ENCODE measurements at regions not wholly inside any gene's neighbourhood (a gene's known extent, or its start where the extent isn't known, plus 50 kb on each side); places are given as distances from the start of the nearest gene placed in this dataset.

GRCh38 chr9:108702681-108703080 lies 153.1 kb downstream of the ACTL7B start:
- TF ChIP-seq ZNF48 (tag by site-specific recombination; IDR thresholded peaks at IDR 0.05) (no peak), ZFP41 (tag by site-specific recombination; IDR thresholded peaks at IDR 0.05; ENCODE audit: borderline replicate concordance) (no peak), ZNF24 (tag by site-specific recombination; IDR thresholded peaks at IDR 0.05) (no peak), ELK4 (IDR thresholded peaks at IDR 0.05; ENCODE audit: borderline replicate concordance, low read depth, low read length) (no peak), ZNF670 (tag by site-specific recombination; IDR thresholded peaks at IDR 0.05; ENCODE audit: low read depth) (no peak), SCRT1 (tag by site-specific recombination; IDR thresholded peaks at IDR 0.05; ENCODE audit: borderline replicate concordance) (no peak), ZNF837 (tag by site-specific recombination; IDR thresholded peaks at IDR 0.05) (no peak), ZNF114 (tag by site-specific recombination; IDR thresholded peaks at IDR 0.05) (no peak), KLF1 (tag by site-specific recombination; IDR thresholded peaks at IDR 0.05) (no peak), ZNF146 (tag by site-specific recombination; IDR thresholded peaks at IDR 0.05) (no peak), ZBTB20 (tag by site-specific recombination; IDR thresholded peaks at IDR 0.05) (no peak)
- no peaks in the 10 kb centered on the region for H3K36me3 ChIP-seq (ENCODE audit: control insufficient read depth in 2 of 2, insufficient read depth in 1 of 2, low read length in 2 of 2)
- CTCF ChIA-PET, result no interaction called here
- no peak overlapping the region for H3K4me3 ChIP-seq (ENCODE audit: low read depth, low read length)
- H3K9me3 ChIP-seq (ENCODE audit: control insufficient read depth, insufficient read depth, low read depth, low read length), result no peaks in the 10 kb centered on the region
- H3K4me1 ChIP-seq (ENCODE audit: control insufficient read depth, insufficient read depth, low read length), result no peaks in the 10 kb centered on the region
- H3K27ac ChIP-seq (ENCODE audit: extremely low read depth, low read depth, low read length), result no peak overlapping the region
- POLR2A ChIA-PET, result no interaction called here

GRCh38 chr9:108698801-108699200 lies 157.0 kb downstream of the ACTL7B start:
- H3K9me3 ChIP-seq (ENCODE audit: control insufficient read depth, insufficient read depth, low read depth, low read length), result no peaks in the 10 kb centered on the region
- no peak overlapping the region for H3K4me3 ChIP-seq (ENCODE audit: low read depth, low read length)
- CTCF ChIA-PET, result no interaction called here
- no peaks in the 10 kb centered on the region for H3K36me3 ChIP-seq (ENCODE audit: control insufficient read depth in 2 of 2, insufficient read depth in 1 of 2, low read length in 2 of 2)
- no peaks in the 10 kb centered on the region for H3K4me1 ChIP-seq (ENCODE audit: control insufficient read depth, insufficient read depth, low read length)
- POLR2A ChIA-PET, result no interaction called here
- no peak for TF ChIP-seq ZNF121 (tag by site-specific recombination; IDR thresholded peaks at IDR 0.05)
- peak; percentile 95 for TF ChIP-seq PRDM1 (tag by site-specific recombination; IDR thresholded peaks at IDR 0.05)
- no peak for TF ChIP-seq BCL11B (tag by site-specific recombination; IDR thresholded peaks at IDR 0.05; ENCODE audit: low read depth)
- no peak overlapping the region for H3K27ac ChIP-seq (ENCODE audit: extremely low read depth, low read depth, low read length)

DNA sequence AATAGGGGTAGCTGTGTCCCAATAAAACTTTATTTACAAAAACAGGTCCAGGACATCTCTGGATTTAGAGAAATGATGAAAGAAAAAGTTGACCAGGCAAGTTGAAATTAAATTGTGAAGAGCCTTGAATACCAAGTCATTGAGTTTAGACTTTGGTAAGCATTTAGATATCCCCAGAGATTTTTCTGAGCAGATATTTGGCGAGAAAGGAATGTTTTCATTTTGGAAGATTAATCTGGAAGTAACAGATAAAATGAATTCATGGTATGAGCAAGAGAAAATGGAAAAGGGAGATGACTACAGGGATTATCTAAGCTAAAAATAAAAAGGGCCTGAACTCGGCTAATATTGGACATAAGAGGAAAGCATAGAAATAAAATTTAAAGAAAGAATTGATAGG lies 157.6 kb downstream of the ACTL7B start:
- H3K4me3 ChIP-seq (ENCODE audit: low read depth, low read length), result no peak overlapping the region
- H3K9me3 ChIP-seq (ENCODE audit: control insufficient read depth, insufficient read depth, low read depth, low read length), result no peaks in the 10 kb centered on the region
- H3K4me1 ChIP-seq (ENCODE audit: control insufficient read depth, insufficient read depth, low read length), result no peaks in the 10 kb centered on the region
- no peak overlapping the region for H3K27ac ChIP-seq (ENCODE audit: extremely low read depth, low read depth, low read length)
- ChIA-PET CTCF (no interaction called here), POLR2A (no interaction called here)
- no peaks in the 10 kb centered on the region for H3K36me3 ChIP-seq (ENCODE audit: control insufficient read depth in 2 of 2, insufficient read depth in 1 of 2, low read length in 2 of 2)
- TF ChIP-seq ZNF404 (tag by site-specific recombination; IDR thresholded peaks at IDR 0.05) (no peak), ZNF2 (tag by site-specific recombination; IDR thresholded peaks at IDR 0.05) (no peak), ZNF677 (tag by site-specific recombination; IDR thresholded peaks at IDR 0.05) (no peak), FEZF1 (tag by site-specific recombination; IDR thresholded peaks at IDR 0.05) (no peak), ZBTB1 (tag by site-specific recombination; IDR thresholded peaks at IDR 0.05) (no peak), REPIN1 (tag by site-specific recombination; IDR thresholded peaks at IDR 0.05; ENCODE audit: low read depth) (no peak), TCF7L2 (IDR thresholded peaks at IDR 0.05; ENCODE audit: borderline replicate concordance, low read depth, low read length) (no peak), ZNF571 (tag by site-specific recombination; IDR thresholded peaks at IDR 0.05) (no peak), HOXD13 (CRISPR knock-in tag; IDR thresholded peaks at IDR 0.05; ENCODE audit: borderline replicate concordance) (no peak), MYNN (tag by site-specific recombination; IDR thresholded peaks at IDR 0.05; ENCODE audit: borderline replicate concordance) (no peak)
- TF ChIP-seq, protein P1, sequence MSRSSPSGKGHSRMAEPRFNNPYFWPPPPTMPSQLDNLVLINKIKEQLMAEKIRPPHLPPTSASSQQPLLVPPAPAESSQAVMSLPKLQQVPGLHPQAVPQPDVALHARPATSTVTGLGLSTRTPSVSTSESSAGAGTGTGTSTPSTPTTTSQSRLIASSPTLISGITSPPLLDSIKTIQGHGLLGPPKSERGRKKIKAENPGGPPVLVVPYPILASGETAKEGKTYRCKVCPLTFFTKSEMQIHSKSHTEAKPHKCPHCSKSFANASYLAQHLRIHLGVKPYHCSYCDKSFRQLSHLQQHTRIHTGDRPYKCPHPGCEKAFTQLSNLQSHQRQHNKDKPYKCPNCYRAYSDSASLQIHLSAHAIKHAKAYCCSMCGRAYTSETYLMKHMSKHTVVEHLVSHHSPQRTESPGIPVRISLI (tag by site-specific recombination; IDR thresholded peaks at IDR 0.05), result no peak
